Activated T-cell treated with anti-CD3 and anti-CD28 coated beads, Interleukin-2, amount 50 U/mL, for 72 hours (primary cell): ENCODE measurements at regions not wholly inside any gene's neighbourhood (a gene's known extent, or its start where the extent isn't known, plus 50 kb on each side); places are given as distances from the start of the nearest gene placed in this dataset.
"Not testable (repeated sequence)": the region's sequence is repeated elsewhere in the genome, so short reads cannot be mapped to it uniquely, and the experiment has no call there.

Source experiments
- ATAC-seq, 2 donors: fragments of 150-1000 bp; cut with Tn5 transposase; replicated peaks in 1 of 2; 2 replicates each; pipeline ENCODE4 v1.10.0; 2021; ENCODE audit warnings: moderate library complexity in 2 of 2, mild to moderate bottlenecking in 1 of 2
- DNase-seq, 2 donors: peaks; one replicate each; pipeline ENCODE4 v3.0.0; 2021 to 2022; ENCODE audit warnings: mixed read lengths in 1 of 2
- H3K27ac Mint-ChIP-seq: one replicate; pipeline ENCODE4 v1.8.0; 2022; ENCODE audit warnings: mild to moderate bottlenecking, moderate library complexity, mixed read lengths
- H3K27me3 Mint-ChIP-seq: one replicate; pipeline ENCODE4 v1.8.0; 2022; ENCODE audit warnings: low read depth, mixed read lengths
- H3K36me3 Mint-ChIP-seq, 2 donors: one replicate each; pipeline ENCODE4 v1.8.0; 2022; ENCODE audit warnings: mixed read lengths in 2 of 2, mild to moderate bottlenecking in 1 of 2; ENCODE audit not compliant: insufficient read depth in 2 of 2
- H3K4me1 Mint-ChIP-seq: one replicate; pipeline ENCODE4 v1.8.0; 2022; ENCODE audit warnings: low read depth, mixed read lengths
- H3K4me3 Mint-ChIP-seq, 2 donors: one replicate each; pipeline ENCODE4 v1.8.0; 2022; ENCODE audit warnings: mild to moderate bottlenecking in 2 of 2, mixed read lengths in 2 of 2, moderate library complexity in 2 of 2
- H3K9me3 Mint-ChIP-seq, 2 donors: one replicate each; pipeline ENCODE4 v1.8.0; 2022; ENCODE audit warnings: mixed read lengths in 2 of 2

DNA sequence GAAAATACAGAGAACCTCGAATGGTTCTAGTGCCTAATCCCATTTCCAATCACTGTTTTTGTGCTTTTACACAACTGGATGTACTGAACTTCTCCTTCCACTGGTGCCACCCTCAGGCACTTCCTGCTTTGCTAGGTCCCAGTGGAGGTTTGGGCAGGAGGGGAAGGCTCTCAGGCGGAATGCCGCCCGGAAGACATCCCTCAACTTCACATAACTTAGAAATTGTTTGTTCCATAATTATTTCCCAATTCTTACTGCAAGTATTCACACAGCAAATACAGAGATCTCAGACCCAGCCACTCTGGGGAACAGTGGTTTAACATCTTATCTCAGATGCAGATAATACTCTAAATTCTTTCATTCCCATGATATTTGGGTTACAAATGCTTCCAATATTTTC, 195.7 kb upstream of the IPO5 start:
- Mint-ChIP-seq H3K36me3 (no peaks in the 10 kb centered on the region), H3K4me1 (no peaks in the 10 kb centered on the region), H3K27me3 (no peaks in the 10 kb centered on the region), H3K27ac (no peak overlapping the region), H3K4me3 (no peak overlapping the region), H3K9me3 (peaks cover 0 to 2% of the 10 kb centered on the region in 2 donors)
- ATAC-seq (no peak), DNase-seq (no peak)

DNA sequence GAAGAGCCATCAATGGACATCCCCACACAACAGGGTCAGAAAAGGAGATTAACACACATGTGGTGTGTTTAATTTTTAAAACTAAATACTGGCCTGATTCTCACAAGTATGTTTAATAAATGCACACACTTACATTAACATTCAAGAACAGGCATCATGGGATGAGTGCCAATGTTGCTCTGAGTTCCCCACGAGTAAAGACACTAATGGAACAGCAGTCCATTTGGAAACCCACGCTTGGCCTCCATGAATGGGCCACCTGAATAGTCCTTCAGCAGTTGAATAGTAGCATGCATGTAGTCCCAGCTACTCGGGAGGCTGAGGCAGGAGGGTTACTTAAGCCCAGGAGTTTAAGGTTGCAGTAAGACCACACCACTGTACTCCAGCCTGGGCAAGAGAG, 195.2 kb upstream of the IPO5 start:
- peaks cover 0 to 2% of the 10 kb centered on the region in 2 donors for H3K9me3 Mint-ChIP-seq
- H3K4me1 Mint-ChIP-seq, result no peaks in the 10 kb centered on the region
- H3K4me3 Mint-ChIP-seq, result no peak overlapping the region
- ATAC-seq (no peak), DNase-seq (no peak)
- no peaks in the 10 kb centered on the region for H3K36me3 Mint-ChIP-seq
- H3K27me3 Mint-ChIP-seq, result no peaks in the 10 kb centered on the region
- H3K27ac Mint-ChIP-seq, result no peak overlapping the region

DNA sequence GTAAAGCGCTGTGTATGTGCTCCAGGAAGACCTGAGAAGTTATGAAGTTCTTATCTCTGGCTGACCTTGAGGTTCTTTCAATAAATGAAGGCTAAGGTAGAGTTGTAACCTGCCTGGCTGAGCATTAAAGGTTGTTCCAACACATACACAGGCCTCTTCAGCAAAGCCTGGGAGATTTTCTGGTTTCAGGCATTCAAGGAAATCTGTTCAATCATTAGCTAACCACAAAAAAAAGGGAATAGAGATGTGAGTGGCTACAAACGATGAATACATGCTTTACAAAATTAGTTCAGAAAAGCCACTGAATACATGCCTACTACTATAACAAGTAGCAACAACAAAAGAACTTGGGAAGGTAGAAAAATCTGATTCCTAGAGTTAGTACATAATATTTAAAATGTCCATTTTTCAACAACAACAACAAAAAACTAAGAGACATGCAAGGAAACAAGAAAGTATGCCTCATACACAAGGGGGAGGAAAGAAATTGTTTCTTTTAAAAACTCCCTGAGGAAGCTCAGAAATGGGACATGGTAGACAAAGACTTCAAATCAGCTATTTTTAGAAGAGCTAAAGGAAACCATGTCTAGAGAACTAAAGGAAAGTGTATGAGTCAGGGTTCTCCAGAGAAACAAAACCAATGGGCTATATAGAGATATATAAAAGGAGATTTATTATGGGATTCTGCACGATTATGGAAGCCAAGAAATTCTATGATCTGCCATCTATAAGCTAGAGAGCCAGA, 191.5 kb upstream of the IPO5 start:
- Mint-ChIP-seq H3K36me3 (no peaks in the 10 kb centered on the region), H3K27me3 (no peaks in the 10 kb centered on the region), H3K27ac (no peak overlapping the region), H3K9me3 (peaks cover 0 to 3% of the 10 kb centered on the region in 2 donors), H3K4me3 (no peak overlapping the region), H3K4me1 (no peaks in the 10 kb centered on the region)
- ATAC-seq, result no peak
- no peak for DNase-seq

DNA sequence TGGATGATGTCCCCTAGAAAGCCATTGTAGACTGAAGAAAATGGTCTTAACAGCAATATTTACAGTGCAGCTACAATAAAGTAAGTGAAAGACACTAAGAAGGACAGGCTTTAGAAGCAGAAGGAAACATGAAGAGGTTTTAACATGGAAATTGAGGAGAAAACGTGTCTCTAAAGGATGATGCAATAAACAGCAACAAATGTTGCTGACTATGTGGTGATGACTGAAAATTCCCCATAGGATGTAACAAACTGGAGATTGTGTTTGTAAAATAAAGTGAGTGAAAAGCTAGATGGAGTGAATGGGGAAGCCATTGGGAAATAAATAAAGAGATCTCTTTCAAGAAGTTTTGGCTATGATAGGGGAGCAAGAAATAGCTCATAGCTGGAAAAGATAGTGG, 186.7 kb upstream of the IPO5 start:
- peaks cover 2 to 3% of the 10 kb centered on the region in 2 donors for H3K9me3 Mint-ChIP-seq
- DNase-seq, result no peak
- H3K27ac Mint-ChIP-seq, result peak overlapping the region; percentile 80
- H3K36me3 Mint-ChIP-seq, result no peaks in the 10 kb centered on the region
- no peaks in the 10 kb centered on the region for H3K27me3 Mint-ChIP-seq
- ATAC-seq, result no peak
- no peak overlapping the region for H3K4me3 Mint-ChIP-seq
- no peaks in the 10 kb centered on the region for H3K4me1 Mint-ChIP-seq

DNA sequence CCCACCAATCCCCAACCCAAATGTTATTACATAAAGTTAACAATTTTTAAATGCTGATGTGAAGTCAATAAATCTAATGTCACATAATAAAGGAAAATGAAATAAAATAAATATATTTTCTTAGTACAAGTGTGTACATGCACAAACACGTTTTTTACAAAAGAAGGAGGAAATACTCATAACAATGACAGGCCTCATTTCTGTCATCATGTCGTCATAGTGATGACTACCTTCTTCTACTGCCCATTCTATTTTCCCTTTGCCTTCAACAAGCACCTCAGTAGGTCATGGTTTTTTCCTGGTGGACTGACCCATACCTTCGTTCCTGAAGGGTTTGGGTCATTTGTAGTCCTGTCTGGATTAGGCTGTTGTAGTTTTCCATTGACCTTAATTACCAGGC, 185.3 kb upstream of the IPO5 start:
- Mint-ChIP-seq H3K9me3 (peaks cover 2 to 3% of the 10 kb centered on the region in 2 donors), H3K27me3 (no peaks in the 10 kb centered on the region), H3K4me1 (no peaks in the 10 kb centered on the region), H3K27ac (no peak overlapping the region), H3K4me3 (no peak overlapping the region), H3K36me3 (no peaks in the 10 kb centered on the region)
- ATAC-seq, result no peak
- DNase-seq, result no peak

DNA sequence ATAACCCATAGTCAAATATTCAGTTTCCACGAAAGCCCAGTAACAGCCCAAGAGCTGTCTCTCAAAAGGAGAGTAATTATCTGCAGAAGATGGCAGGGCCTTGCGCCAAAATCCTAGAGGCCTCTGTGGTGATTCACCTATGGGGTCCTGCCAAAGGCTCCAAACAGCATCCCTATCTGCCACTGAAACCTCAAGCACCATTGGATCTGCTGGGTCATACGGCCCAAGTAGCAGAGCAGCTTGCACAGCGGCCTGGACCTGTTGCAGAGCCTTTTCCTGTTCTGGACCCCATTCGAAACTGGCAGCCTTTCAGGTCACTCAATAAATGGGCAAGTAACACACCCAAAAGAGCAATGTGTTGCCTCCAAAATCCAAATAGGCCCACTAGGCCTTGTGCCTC, 183.2 kb upstream of the IPO5 start:
- H3K9me3 Mint-ChIP-seq, H3K36me3 Mint-ChIP-seq, ATAC-seq, H3K4me1 Mint-ChIP-seq, H3K27me3 Mint-ChIP-seq, DNase-seq, H3K4me3 Mint-ChIP-seq, H3K27ac Mint-ChIP-seq: not testable (repeated sequence)

DNA sequence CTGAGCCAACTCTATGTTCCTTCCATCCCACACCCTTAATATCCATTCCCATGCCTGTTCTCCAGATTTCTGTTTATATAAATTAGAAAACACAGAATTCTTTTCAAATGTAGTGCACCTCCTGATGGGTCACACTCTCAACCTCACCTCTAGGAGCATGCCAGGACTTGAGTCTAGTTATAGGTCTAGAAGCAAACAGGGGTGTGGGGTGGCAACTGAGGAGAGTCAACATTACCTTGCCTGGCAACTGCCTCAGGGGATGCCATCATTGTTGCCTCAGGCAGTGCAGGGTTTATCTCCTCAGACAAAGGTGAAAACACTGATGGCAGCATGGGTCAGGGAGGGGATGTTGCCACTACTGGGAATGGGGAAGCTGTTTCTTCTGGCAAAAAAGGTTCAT, 181.0 kb upstream of the IPO5 start:
- not testable (repeated sequence) for H3K9me3 Mint-ChIP-seq, DNase-seq, H3K36me3 Mint-ChIP-seq, H3K4me1 Mint-ChIP-seq, H3K27ac Mint-ChIP-seq, H3K4me3 Mint-ChIP-seq, ATAC-seq, H3K27me3 Mint-ChIP-seq

DNA sequence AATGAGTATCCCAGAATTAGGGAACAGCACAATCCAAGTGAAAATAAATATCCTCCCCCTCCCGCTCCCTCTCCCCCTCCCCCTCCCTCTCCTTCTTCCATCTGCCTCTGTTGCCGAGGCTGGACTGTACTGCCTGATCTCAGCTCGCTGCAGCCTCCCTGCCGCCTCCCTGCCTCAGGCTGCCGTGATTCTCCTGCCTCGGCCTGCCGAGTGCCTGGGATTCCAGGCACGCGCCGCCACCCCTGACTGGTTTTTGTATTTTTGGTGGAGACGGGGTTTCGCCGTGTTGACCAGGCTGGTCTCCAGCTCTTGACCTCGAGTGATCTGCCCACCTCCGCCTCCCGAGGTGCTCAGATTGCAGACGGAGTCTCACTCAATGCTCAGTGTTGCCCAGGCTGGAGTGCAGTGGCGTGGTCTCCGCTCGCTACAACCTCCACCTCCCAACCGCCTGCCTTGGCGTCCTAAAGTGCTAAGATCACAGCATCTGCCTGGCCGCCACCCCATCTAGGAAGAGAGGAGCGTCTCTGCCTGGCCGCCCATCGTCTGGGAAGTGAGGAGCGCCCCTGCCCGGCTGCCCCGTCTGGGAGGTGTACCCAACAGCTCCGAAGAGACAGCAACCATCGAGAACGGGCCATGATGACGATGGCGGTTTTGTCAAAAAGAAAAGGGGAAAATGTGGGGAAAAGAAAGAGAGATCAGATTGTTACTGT, 178.9 kb upstream of the IPO5 start:
- not testable (repeated sequence) for H3K27me3 Mint-ChIP-seq, H3K36me3 Mint-ChIP-seq, H3K9me3 Mint-ChIP-seq, H3K27ac Mint-ChIP-seq, H3K4me3 Mint-ChIP-seq, H3K4me1 Mint-ChIP-seq, ATAC-seq, DNase-seq

DNA sequence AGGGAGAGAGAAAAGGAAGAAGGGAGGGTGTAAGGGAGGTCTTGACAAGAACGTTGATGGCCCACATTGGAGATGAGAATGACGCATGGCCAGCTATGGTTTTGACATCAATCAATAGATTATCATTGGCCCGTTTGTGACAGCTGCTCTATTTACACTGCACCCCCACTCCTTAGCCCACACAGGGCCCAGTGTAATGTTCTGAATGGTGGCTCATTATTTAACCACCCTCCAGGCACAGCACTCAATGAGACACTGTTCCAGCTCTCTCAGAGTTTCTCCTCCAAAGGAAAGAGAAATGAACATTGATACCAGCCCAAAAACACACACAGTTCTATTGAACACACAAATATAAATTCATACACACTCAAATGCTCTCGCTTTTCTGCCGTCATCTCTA, 173.0 kb upstream of the IPO5 start:
- Mint-ChIP-seq H3K9me3 (peaks cover 0 to 5% of the 10 kb centered on the region in 2 donors), H3K27me3 (no peaks in the 10 kb centered on the region), H3K4me3 (no peak overlapping the region), H3K4me1 (no peaks in the 10 kb centered on the region), H3K36me3 (no peaks in the 10 kb centered on the region), H3K27ac (no peak overlapping the region)
- ATAC-seq (no peak), DNase-seq (no peak)

DNA sequence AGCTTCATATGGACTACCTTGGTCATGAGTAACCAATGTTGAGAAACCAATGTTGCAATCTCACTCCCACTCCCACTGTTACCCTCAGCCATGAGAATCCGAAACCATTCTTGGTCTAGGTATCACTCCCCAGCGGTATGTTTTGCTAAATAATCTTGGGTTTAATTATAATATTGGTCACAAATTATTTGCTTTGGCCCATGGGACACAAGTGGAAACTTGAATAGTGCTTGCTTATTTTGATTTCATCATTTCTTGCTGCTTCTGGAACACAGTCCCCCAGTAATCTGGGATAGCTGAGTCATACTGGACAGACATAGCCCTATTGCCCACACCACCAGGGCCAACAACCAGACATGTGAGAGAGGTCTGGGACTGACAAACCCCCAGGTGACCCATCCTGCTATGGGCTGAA, 171.6 kb upstream of the IPO5 start:
- H3K4me1 Mint-ChIP-seq, result no peaks in the 10 kb centered on the region
- H3K36me3 Mint-ChIP-seq, result no peaks in the 10 kb centered on the region
- peaks cover 0 to 5% of the 10 kb centered on the region in 2 donors for H3K9me3 Mint-ChIP-seq
- ATAC-seq (no peak), DNase-seq (no peak)
- no peak overlapping the region for H3K4me3 Mint-ChIP-seq
- no peaks in the 10 kb centered on the region for H3K27me3 Mint-ChIP-seq
- H3K27ac Mint-ChIP-seq, result no peak overlapping the region

DNA sequence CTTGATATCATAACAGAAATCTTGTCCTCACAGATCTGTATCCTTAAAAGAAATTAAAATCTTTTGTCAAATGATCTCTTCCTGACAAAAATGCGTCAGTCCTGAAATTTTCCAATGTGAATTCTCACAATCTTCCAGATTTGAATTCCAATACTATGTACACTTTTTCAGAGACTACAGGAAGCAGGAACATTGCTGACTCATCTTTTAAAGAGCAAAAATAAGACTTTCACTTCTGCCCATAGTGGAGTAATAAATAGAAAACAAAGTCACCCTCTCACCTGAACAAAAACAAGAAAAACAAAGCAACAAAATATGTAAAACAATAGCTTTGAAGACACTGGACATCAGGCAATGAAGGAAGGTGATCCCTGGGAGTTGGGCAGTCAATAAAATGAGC, 167.0 kb upstream of the IPO5 start:
- Mint-ChIP-seq H3K4me1 (no peaks in the 10 kb centered on the region), H3K27ac (no peak overlapping the region), H3K4me3 (no peak overlapping the region), H3K9me3 (peaks cover 2 to 3% of the 10 kb centered on the region in 2 donors), H3K27me3 (no peaks in the 10 kb centered on the region), H3K36me3 (peaks cover 0 to 3% of the 10 kb centered on the region in 2 donors)
- DNase-seq (no peak), ATAC-seq (no peak)

DNA sequence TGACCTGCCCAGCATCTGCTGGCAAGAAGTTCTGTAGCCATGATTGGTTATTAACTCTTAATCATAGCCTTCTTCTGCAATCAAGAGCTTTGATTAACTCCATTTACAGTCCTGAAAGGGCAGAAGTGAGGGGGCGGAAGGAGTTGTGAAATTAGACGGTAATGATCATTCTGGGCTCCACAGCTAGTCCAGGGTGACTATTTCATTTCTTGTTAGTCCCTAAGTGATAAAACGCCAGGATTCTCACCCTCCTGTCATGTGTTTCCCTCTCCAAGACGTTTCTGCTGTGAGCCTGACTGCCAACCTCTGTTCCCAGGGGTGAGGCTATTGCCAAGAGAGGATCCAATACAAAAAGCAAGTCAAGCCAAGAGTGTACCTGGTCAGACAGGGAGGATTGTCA, 155.9 kb upstream of the IPO5 start:
- ATAC-seq (no peak), DNase-seq (no peak)
- H3K9me3 Mint-ChIP-seq, result peaks cover 4 to 23% of the 10 kb centered on the region in 2 donors
- no peak overlapping the region for H3K4me3 Mint-ChIP-seq
- H3K4me1 Mint-ChIP-seq, result no peaks in the 10 kb centered on the region
- no peak overlapping the region for H3K27ac Mint-ChIP-seq
- peaks cover 6 to 12% of the 10 kb centered on the region in 2 donors for H3K36me3 Mint-ChIP-seq
- H3K27me3 Mint-ChIP-seq, result peaks cover 11% of the 10 kb centered on the region

DNA sequence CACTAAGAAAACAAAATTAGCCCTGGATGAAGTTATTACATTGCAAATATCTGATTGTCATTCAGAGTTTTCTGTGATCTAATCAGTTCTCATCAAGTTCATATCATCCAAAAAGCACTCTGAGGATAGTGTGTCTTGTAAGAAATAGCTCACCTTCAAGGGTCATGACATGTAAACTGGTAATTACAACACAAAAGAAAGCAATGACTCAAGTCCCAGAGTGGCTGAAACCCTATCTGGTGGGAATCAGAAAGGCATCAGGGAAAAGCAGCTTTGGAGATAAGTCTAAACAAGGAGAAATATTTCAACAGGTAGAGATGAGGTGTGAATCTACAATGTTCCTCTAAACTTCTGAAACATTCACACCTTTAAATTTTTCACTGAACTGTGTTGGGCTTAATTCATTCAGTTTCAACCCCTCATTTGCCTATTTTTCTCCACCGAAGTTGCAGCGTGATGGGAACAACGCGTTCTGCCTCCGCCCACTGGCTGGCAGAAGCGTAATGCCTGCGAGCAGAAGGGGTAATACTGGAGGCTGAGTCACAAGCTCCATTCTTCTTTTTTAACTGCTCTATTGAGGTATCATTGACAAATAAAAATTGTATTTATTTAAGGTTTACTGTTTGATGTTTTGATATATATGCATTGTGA, 155.2 kb upstream of the IPO5 start:
- no peak overlapping the region for H3K27ac Mint-ChIP-seq
- H3K9me3 Mint-ChIP-seq, result peaks cover 3 to 15% of the 10 kb centered on the region in 2 donors
- H3K4me3 Mint-ChIP-seq, result no peak overlapping the region
- peaks cover 2 to 9% of the 10 kb centered on the region in 2 donors for H3K36me3 Mint-ChIP-seq
- H3K4me1 Mint-ChIP-seq, result no peaks in the 10 kb centered on the region
- H3K27me3 Mint-ChIP-seq, result peaks cover 11% of the 10 kb centered on the region
- ATAC-seq, result no peak
- DNase-seq, result no peak
